H1 (cell line): ENCODE measurements at regions not wholly inside any gene's neighbourhood (a gene's known extent, or its start where the extent isn't known, plus 50 kb on each side); places are given as distances from the start of the nearest gene placed in this dataset.

Experiments used
- CHD1 ChIP-seq: IDR thresholded peaks from 2 replicates; pipeline ENCODE4 v1.6.1; 2012; ENCODE audit warnings: low read depth, low read length, improper control_type of control experiment
- EP300 ChIP-seq, 2 experiments: IDR thresholded peaks; 1 replicate in 1 of 2; 2 replicates in 1 of 2; pipeline ENCODE4 v1.6.1; 2011 to 2012; ENCODE audit warnings: low read depth in 2 of 2, low read length in 2 of 2, mild to moderate bottlenecking in 2 of 2, borderline replicate concordance in 1 of 2, inconsistent platforms in 1 of 2, moderate library complexity in 1 of 2
- EZH2 ChIP-seq: fragments of 200-600 bp; sonication (generic); IDR thresholded peaks from 2 replicates; pipeline ENCODE4 v1.7.1; 2012; ENCODE audit warnings: low read depth, mild to moderate bottlenecking, moderate library complexity, low read length, inconsistent platforms; ENCODE audit not compliant: severe bottlenecking
- GTF2F1 ChIP-seq: IDR thresholded peaks from 2 replicates; pipeline ENCODE4 v1.6.1; 2012; ENCODE audit warnings: low read depth, low read length, improper control_type of control experiment, borderline replicate concordance
- JUN ChIP-seq: IDR thresholded peaks from 2 replicates; pipeline ENCODE4 v1.6.1; 2011; ENCODE audit warnings: low read depth, mild to moderate bottlenecking, improper control_type of control experiment, low read length
- JUND ChIP-seq: IDR thresholded peaks from 2 replicates; pipeline ENCODE4 v1.6.1; 2011; ENCODE audit warnings: mild to moderate bottlenecking, improper control_type of control experiment, low read length
- PHF8 ChIP-seq: fragments of 200-600 bp; sonication (generic); conservative IDR thresholded peaks from 2 replicates; pipeline ENCODE4 v1.7.1; 2012; ENCODE audit warnings: low read depth, mild to moderate bottlenecking, inconsistent platforms, low read length, moderate library complexity
- POLR2A ChIP-seq, 2 experiments: IDR thresholded peaks; 1 replicate in 1 of 2; 2 replicates in 1 of 2; pipeline ENCODE4 v1.6.1; 2011; ENCODE audit warnings: low read depth in 2 of 2, low read length in 2 of 2, mild to moderate bottlenecking in 2 of 2; ENCODE audit errors: control extremely low read depth in 1 of 2
- POLR2AphosphoS5 ChIP-seq: IDR thresholded peaks from 2 replicates; pipeline ENCODE4 v1.6.1; 2011; ENCODE audit warnings: low read depth, low read length
- SP1 ChIP-seq: IDR thresholded peaks from 2 replicates; pipeline ENCODE4 v1.6.1; 2011; ENCODE audit warnings: low read depth, low read length
- TEAD4 ChIP-seq: IDR thresholded peaks from 2 replicates; pipeline ENCODE4 v1.6.1; 2012; ENCODE audit warnings: low read depth, low read length, inconsistent platforms, mixed read lengths
- TF ChIP-seq, protein P1 (sequence below), 3 experiments: IDR thresholded peaks; 1 replicate in 2 of 3; 2 replicates in 1 of 3; pipeline versions ENCODE4 v1.5.1 to v1.6.1; 2011; ENCODE audit warnings: low read length in 3 of 3, mild to moderate bottlenecking in 3 of 3, inconsistent platforms in 2 of 3, low read depth in 1 of 3, moderate library complexity in 1 of 3; ENCODE audit not compliant: insufficient read depth in 1 of 3; ENCODE audit errors: control extremely low read depth in 1 of 3

DNA sequence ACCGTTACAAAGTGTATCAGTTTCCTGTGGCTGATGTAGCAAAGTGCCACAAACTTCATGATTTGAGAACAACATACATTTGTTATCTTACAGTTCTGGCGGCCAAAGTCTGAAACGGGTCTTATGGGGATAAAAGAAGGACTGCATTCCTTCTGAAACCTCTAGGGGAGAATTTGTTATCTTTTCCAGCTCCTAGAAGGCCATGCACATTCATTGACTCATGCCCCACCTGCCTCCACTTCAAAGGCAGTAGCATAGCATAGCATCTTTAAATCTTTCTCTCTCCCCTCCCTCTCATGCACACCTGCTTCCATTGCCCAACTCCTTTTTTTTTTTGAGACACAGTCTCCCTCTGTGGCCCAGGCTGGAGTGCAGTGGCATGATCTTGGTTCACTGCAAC is 190.7 kb upstream of the DYNLRB2 start:
- TF ChIP-seq POLR2A (IDR thresholded peaks at IDR 0.05; ENCODE audit: control extremely low read depth in 1 of 2, low read depth in 2 of 2, low read length in 2 of 2) (no peak), EZH2 (no peak), GTF2F1 (no peak), EP300 (IDR thresholded peaks at IDR 0.05; ENCODE audit: borderline replicate concordance in 1 of 2, low read depth in 2 of 2, low read length in 2 of 2) (no peak), POLR2AphosphoS5 (no peak), SP1 (no peak), JUND (no peak), PHF8 (no peak), CHD1 (no peak), JUN (no peak), TEAD4 (no peak)
- TF ChIP-seq, protein P1, sequence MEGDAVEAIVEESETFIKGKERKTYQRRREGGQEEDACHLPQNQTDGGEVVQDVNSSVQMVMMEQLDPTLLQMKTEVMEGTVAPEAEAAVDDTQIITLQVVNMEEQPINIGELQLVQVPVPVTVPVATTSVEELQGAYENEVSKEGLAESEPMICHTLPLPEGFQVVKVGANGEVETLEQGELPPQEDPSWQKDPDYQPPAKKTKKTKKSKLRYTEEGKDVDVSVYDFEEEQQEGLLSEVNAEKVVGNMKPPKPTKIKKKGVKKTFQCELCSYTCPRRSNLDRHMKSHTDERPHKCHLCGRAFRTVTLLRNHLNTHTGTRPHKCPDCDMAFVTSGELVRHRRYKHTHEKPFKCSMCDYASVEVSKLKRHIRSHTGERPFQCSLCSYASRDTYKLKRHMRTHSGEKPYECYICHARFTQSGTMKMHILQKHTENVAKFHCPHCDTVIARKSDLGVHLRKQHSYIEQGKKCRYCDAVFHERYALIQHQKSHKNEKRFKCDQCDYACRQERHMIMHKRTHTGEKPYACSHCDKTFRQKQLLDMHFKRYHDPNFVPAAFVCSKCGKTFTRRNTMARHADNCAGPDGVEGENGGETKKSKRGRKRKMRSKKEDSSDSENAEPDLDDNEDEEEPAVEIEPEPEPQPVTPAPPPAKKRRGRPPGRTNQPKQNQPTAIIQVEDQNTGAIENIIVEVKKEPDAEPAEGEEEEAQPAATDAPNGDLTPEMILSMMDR (IDR thresholded peaks at IDR 0.05; ENCODE audit: control extremely low read depth in 1 of 3, insufficient read depth in 1 of 3, low read depth in 1 of 3, low read length in 3 of 3) = no peak
